ENCODE measurements at regions not wholly inside any gene's neighbourhood (a gene's known extent, or its start where the extent isn't known, plus 50 kb on each side); places are given as distances from the start of the nearest gene placed in this dataset.

- H3K27me3 ChIP-seq (ENCODE audit: control insufficient read depth, insufficient read depth, low read length), result no peaks in the 10 kb centered on the region
- no peak overlapping the region for H2AFZ ChIP-seq
- TF ChIP-seq, protein P1, sequence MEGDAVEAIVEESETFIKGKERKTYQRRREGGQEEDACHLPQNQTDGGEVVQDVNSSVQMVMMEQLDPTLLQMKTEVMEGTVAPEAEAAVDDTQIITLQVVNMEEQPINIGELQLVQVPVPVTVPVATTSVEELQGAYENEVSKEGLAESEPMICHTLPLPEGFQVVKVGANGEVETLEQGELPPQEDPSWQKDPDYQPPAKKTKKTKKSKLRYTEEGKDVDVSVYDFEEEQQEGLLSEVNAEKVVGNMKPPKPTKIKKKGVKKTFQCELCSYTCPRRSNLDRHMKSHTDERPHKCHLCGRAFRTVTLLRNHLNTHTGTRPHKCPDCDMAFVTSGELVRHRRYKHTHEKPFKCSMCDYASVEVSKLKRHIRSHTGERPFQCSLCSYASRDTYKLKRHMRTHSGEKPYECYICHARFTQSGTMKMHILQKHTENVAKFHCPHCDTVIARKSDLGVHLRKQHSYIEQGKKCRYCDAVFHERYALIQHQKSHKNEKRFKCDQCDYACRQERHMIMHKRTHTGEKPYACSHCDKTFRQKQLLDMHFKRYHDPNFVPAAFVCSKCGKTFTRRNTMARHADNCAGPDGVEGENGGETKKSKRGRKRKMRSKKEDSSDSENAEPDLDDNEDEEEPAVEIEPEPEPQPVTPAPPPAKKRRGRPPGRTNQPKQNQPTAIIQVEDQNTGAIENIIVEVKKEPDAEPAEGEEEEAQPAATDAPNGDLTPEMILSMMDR (IDR thresholded peaks at IDR 0.05), result no peak
- H3K4me2 ChIP-seq (ENCODE audit: low read length), result no peak overlapping the region
- H3K79me2 ChIP-seq, result no peaks in the 10 kb centered on the region
- no peaks in the 10 kb centered on the region for H3K9me3 ChIP-seq (ENCODE audit: control insufficient read depth, low read length)
- H3K4me1 ChIP-seq, result no peaks in the 10 kb centered on the region
- no peak overlapping the region for H3K9ac ChIP-seq
- no peak overlapping the region for H3K4me3 ChIP-seq (ENCODE audit: low read depth, low read length)
- H3K27ac ChIP-seq, result no peak overlapping the region
- H3K36me3 ChIP-seq (ENCODE audit: control insufficient read depth, insufficient read depth, low read length), result no peaks in the 10 kb centered on the region
These were observed 175.3 kb upstream of the LRP1B start for GRCh38 chr2:142306131-142306530.

GRCh38 chr2:142300517-142300916 is 169.7 kb upstream of the LRP1B start:
- Histone ChIP-seq H3K27me3 (ENCODE audit: control insufficient read depth, insufficient read depth, low read length) (no peaks in the 10 kb centered on the region), H3K4me1 (no peaks in the 10 kb centered on the region), H3K9ac (no peak overlapping the region), H3K36me3 (ENCODE audit: control insufficient read depth, insufficient read depth, low read length) (no peaks in the 10 kb centered on the region), H3K9me3 (ENCODE audit: control insufficient read depth, low read length) (no peaks in the 10 kb centered on the region), H3K27ac (no peak overlapping the region), H3K79me2 (no peaks in the 10 kb centered on the region), H3K4me2 (ENCODE audit: low read length) (no peak overlapping the region), H2AFZ (no peak overlapping the region), H3K4me3 (ENCODE audit: low read depth, low read length) (no peak overlapping the region)
- TF ChIP-seq, protein P1 (IDR thresholded peaks at IDR 0.05), result no peak

DNA sequence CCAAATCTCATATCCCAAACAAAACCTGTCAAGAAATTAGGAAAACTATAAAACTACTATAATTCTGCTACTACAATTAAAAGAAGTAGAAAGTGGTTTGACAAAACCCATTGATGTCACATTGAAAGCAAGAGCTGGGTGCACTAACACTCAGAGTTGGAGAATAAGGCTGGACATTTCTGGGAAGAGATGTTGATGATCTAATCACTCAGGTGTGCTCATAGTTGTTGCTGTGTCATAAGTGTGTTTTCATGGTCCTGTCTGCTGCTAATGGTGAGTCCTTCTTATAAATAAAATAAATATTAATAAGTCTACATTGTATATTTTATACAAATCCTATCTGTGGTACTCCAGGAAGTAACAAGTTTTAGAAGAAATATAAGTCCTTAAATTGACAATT is 168.2 kb upstream of the LRP1B start:
- Histone ChIP-seq H3K27ac (no peak overlapping the region), H3K4me1 (no peaks in the 10 kb centered on the region), H3K79me2 (no peaks in the 10 kb centered on the region), H3K27me3 (ENCODE audit: control insufficient read depth, insufficient read depth, low read length) (no peaks in the 10 kb centered on the region), H3K36me3 (ENCODE audit: control insufficient read depth, insufficient read depth, low read length) (no peaks in the 10 kb centered on the region), H3K4me2 (ENCODE audit: low read length) (no peak overlapping the region), H3K9me3 (ENCODE audit: control insufficient read depth, low read length) (no peaks in the 10 kb centered on the region), H2AFZ (no peak overlapping the region), H3K4me3 (ENCODE audit: low read depth, low read length) (no peak overlapping the region), H3K9ac (no peak overlapping the region)
- TF ChIP-seq, protein P1 (IDR thresholded peaks at IDR 0.05), result no peak

GRCh38 chr2:142294225-142294624 is 163.4 kb upstream of the LRP1B start:
- Histone ChIP-seq H3K27ac (no peak overlapping the region), H3K4me2 (ENCODE audit: low read length) (no peak overlapping the region), H3K27me3 (ENCODE audit: control insufficient read depth, insufficient read depth, low read length) (no peaks in the 10 kb centered on the region), H2AFZ (no peak overlapping the region), H3K4me1 (no peaks in the 10 kb centered on the region), H3K9me3 (ENCODE audit: control insufficient read depth, low read length) (no peaks in the 10 kb centered on the region), H3K79me2 (no peaks in the 10 kb centered on the region), H3K4me3 (ENCODE audit: low read depth, low read length) (no peak overlapping the region), H3K36me3 (ENCODE audit: control insufficient read depth, insufficient read depth, low read length) (no peaks in the 10 kb centered on the region), H3K9ac (no peak overlapping the region)
- TF ChIP-seq, protein P1 (IDR thresholded peaks at IDR 0.05), result no peak

DNA sequence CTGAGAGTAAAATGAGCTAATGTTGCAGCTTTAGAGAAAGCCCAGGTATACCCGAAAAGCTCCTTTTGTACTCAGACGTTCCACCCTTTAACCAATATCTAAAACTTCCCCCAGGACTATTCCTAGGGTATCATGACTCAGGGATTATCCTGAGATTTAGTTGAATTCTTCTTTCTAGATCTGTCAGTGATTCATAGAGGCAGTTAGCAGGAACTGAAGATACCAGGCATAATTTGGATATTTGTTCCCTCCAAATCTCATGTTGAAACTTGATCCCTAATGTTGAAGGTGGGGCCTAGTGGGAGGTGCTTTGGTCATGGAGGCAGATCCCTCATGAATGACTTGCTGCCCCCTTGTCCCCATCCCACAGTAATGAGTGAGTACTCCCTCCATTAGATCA is 161.2 kb upstream of the LRP1B start:
- no peak overlapping the region for H3K4me2 ChIP-seq (ENCODE audit: low read length)
- H2AFZ ChIP-seq, result no peak overlapping the region
- TF ChIP-seq, protein P1 (IDR thresholded peaks at IDR 0.05), result no peak
- no peaks in the 10 kb centered on the region for H3K36me3 ChIP-seq (ENCODE audit: control insufficient read depth, insufficient read depth, low read length)
- no peak overlapping the region for H3K27ac ChIP-seq
- H3K4me3 ChIP-seq (ENCODE audit: low read depth, low read length), result no peak overlapping the region
- H3K9ac ChIP-seq, result no peak overlapping the region
- no peaks in the 10 kb centered on the region for H3K4me1 ChIP-seq
- no peaks in the 10 kb centered on the region for H3K79me2 ChIP-seq
- no peaks in the 10 kb centered on the region for H3K9me3 ChIP-seq (ENCODE audit: control insufficient read depth, low read length)
- no peaks in the 10 kb centered on the region for H3K27me3 ChIP-seq (ENCODE audit: control insufficient read depth, insufficient read depth, low read length)
